Muscle of back (tissue), 3 donors: ENCODE measurements at regions not wholly inside any gene's neighbourhood (a gene's known extent, or its start where the extent isn't known, plus 50 kb on each side); places are given as distances from the start of the nearest gene placed in this dataset.

ENCODE experiments used
- DNase-seq, 3 donors: peaks; one replicate each; pipeline versions ENCODE4 v3.0.0 to v3.0.0-alpha.2; 2013

DNA sequence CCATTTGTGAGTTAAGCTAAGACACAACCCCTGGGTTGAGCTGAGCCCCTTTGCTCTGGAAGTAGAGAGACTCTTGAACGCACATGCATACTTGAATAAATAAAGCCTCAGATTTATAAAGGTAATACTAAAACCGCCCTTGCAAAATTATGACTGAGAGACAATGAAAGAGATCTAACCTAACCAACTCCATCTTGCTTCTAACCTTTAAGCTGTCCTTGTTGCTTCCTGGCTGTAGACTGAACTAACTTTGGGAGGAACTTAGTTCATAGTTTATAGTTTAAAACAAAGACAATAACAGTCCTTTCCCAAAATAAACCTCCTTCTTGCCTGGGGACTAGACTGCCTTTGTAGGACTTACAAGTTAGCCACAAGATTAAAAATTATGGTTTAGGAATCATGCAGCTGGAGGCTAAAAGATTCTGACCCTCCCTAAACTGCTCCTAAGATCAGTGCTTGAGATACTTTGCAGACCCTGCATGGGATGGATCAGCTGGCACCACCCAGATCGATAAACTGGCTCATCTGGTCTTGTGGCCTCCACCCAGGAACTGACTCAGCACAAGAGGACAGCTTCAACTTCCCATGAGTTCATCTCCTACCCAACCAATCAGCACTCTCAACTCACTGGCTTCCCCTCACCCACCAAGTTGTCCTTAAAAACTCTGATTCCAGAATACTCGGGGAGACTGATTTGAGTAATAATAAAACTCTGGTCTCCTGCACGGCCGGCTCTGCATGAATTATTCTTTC is 240.2 kb upstream of the SLC14A2 start:
- no peak for DNase-seq

DNA sequence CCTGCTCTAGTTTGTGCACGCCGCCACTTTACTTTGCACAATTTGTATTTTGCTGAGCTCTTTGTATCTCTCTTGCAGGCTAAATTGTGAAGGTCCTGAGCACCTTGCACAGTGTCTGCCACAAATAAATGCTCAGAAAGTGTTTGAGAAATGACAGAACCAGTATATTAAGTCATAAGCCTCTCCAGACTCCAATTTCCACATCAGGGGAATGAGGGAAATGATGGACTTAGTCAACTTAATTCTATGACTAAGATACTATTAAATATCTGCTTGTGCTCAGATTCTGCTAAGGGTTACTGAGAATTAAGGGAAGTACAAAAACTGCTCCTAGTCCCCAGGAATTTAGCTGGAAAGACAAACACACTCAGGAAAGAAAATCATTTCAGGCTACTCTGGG is 239.1 kb upstream of the SLC14A2 start:
- DNase-seq: no peak

DNA sequence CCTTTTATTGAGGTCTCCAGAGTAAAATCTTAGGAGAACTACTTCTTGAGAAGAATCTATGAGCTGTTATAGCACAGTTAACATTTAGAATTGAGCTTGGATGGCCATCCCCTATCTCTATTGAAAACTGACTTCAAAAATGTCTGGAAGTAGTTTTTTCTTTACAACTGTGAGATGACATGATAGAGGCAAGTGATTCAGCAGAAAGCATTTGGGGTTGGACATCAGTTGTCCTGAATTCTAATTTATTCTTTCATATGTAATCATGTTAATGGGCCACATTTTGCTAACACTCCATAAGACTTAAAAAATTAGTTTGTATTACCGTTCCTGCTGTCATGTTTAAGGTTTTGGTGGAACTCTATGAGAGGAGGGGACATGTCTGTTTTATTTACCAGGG is 237.0 kb upstream of the SLC14A2 start:
- DNase-seq: no peak

GRCh38 chr18:45378933-45379332 is 236.3 kb upstream of the SLC14A2 start:
- no peak for DNase-seq

DNA sequence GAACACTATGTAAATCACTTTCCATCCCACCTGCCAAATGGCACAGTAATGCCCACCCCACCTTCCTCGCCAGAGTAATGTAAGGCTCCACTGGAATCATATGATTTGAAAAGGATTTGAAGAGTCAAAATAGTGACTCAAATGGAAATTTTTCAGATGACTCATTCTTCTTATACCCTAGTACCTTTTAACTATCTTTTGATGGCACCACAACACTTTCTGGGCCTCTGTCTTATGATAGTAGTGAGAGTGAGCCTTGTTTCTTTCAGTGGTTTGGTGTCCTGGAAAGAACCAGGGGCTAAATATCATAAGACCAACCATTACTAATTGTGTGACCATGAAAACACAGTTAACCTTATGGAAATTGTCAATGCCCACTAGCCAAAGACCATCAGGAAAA is 235.4 kb upstream of the SLC14A2 start:
- DNase-seq: no peak

GRCh38 chr18:45381282-45381681 is 234.0 kb upstream of the SLC14A2 start:
- DNase-seq: no peak

GRCh38 chr18:45383228-45383627 is 232.0 kb upstream of the SLC14A2 start:
- no peak for DNase-seq

DNA sequence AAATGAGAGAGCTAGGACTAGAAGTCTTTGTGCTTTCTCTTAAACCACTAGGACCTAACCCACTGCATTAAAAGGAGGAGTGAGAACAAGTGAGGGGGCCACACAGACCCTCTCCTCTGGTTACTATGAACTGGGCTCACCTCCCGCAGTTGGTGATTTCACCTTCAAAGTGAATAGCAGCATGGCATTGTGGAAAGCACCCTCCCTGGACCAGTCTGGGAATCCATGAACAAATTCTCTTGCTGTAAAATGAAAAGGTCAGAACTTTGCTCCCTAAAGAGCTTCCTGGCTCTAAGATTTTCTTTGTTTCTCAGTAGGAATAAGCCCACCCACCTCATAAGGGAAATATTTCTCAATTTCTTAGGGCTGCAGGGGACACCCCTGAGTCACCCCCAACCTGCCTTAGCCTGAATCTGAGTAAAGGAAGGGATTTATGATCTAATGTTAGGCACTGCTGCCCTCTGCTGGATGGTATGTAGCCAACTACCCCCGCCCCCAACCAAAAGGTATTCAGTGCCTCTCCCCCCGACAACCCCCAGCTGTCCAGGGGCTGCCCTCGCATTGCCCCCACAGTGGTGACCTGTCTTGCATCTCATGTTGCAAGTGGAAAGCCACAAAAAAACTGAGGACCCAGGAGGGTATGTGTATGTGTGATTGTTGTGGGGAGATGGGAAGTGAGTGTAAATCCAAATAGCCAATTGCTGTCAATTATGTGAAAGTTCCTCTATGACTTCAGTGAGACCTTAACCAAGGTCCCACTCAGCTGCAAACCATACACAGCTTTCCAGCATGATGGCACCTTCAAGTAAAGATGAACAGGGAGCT is 230.9 kb upstream of the SLC14A2 start:
- peak; percentile 54 to 88 (median 75) for DNase-seq

- peak; percentile 53 to 86 (median 57) for DNase-seq
These were observed 230.3 kb upstream of the SLC14A2 start for GRCh38 chr18:45384962-45385315.

DNA sequence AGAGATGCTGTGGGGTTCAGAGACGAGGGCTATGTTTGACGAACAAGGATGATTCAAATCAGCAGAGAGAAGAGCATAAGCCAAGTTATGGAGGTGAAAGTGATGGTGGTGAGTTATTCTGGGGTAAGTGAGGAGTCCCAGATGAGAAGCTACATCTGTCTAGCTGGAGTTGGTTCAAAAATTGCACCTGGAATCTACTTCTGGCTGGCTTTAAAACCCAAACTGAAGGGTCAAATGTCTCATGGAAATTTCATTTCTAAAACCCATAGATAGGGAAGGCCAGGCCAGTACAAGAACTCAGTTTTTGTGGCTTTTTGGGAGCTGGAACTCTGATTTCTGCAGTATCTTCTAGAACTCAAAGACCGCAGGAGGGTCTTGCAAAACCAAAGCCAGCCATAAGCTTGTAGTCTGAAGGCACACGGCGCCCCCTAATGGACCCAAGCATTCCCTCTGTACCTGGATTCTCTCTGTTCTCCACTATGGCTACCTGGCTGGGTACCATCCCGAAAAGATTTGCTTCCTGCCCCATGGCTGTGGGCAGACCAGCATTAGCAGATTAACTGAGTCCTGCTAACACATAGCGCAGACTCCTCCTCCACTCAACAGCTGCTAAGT is 229.1 kb upstream of the SLC14A2 start:
- peak; percentile 55 to 89 (median 66) for DNase-seq

DNA sequence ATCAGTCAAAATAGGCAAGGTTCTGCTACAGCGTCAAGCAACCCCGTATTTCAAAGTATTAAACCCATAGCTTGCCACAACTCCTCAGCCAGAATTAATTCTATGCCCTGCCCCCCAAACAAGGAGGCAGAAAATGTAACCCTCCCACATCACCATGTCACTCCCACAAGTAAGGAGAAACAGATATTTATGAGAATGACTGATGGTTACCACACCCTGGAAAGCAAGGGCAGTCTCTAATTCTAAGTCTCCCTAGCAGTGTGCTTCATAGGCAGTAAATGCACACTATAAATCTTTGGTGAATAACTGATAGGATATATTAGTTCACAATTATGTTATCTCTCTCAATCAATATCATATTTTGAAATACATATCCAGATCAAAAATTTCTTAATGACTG is 228.0 kb upstream of the SLC14A2 start:
- DNase-seq: no peak

DNA sequence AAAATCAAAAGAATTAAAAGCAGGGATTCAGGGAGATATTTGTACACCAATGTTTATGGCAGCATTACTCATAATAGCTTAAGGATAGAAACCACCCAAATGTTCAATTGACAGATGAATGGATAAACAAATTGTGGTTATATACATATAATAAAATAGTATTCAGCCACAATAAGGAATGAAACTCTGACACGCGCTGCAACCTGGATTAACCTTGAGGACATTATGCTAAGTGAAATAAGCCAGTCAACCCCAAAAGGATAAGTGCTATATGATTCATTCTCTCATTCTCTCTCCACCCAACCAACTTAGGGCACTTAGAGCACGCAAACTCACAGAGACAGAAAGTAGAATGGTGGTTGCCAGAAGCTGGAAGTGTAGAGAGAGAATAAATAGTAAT is 216.8 kb upstream of the SLC14A2 start:
- no peak for DNase-seq

DNA sequence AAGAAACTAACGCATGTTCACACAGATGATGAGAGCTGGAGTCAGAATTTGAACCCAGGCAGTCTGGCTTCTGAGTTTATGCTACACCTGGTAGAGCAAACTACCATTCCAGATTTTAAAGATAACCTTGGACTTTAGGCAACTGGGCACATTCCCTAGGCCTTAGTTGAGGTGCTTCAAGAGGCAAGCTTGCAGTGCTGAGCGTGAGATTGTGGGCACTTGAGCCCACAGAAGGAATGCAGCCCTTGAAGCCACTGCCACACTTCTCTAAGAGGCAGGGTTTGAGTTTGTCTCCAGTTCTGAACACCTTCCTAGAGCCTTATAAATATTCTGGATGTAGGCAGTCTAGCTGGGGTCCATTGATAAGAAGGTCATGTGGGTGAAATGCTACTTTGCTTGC is 216.1 kb upstream of the SLC14A2 start:
- DNase-seq: no peak

GRCh38 chr18:45399643-45400042 is 215.6 kb upstream of the SLC14A2 start:
- no peak for DNase-seq

DNA sequence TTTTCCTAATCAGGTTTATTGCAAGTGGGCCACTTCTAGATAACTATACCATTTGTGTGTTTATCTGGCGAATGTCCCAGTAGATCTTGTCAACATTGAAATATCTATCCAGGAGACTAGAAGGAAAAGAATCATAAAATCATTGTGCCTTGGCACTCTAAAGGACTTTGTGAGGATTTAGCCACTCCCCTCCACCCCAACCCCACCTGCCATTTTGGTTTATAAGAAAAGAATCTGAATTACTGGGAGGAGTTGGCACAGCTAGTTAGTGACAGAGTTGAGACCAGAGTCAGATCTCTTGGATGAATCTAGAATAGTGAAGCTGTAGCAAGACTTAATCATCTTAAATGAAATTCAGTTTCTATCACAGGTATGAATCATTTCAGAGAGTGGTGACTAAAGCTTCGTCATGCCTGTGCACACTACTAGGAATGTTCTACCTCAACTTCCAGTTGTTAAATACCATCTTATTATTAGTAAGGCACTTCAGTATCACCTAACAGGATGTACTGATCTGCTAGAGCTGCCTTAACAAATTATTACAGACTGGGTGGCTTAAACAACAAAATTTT is 212.7 kb upstream of the SLC14A2 start:
- DNase-seq: peak in 1 of 3 donors; percentile 58

DNA sequence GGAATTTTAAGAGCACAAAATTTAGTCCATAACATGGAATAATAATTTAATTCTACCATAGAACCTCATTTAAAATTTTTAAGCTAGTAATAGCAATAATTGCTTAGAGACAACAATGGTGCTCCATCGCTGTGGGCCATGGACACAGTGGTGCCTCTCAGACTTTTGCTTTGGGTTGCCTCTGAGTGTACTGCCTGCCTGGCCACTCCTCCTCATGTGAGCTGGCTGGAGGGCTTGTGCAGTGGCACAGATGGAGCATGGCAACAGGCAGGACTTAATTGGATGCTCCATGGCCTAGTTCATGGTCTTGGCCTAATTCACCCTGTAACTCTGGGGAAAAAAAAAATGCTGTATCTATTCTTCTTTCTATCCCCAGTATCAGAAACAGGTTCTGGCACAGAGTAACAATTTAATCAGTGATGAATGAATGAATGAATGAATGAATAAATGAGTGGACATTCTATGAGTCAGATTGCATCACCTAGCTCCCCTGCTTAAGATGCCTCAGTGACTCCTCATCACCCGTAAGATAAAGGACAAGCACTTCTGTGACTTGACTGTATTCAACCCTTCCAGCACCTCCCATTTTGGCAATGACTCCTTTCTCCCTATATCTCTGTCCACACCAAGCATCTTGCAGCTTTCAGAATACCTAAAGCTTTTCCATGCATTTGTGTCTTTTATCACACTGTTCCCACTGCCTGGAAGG is 211.8 kb upstream of the SLC14A2 start:
- DNase-seq: no peak

DNA sequence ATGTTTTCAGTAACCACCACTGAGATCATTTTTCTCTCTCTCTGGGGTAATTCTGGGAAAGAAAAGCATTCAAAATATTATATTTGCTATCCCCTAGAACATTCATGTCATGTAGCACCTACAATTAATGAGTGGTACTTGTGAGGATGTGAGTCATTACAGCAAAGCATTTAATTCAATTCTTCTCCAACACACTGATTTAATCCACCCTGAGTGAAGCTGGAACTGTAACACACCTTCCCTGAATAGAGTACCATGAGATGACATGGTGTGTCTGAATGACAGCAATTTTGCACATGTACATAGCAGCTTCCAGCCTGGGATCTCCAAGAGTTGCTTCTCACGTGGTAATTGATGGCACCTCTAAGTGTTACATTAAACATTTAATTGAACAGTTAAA is 207.1 kb upstream of the SLC14A2 start:
- DNase-seq: no peak

DNA sequence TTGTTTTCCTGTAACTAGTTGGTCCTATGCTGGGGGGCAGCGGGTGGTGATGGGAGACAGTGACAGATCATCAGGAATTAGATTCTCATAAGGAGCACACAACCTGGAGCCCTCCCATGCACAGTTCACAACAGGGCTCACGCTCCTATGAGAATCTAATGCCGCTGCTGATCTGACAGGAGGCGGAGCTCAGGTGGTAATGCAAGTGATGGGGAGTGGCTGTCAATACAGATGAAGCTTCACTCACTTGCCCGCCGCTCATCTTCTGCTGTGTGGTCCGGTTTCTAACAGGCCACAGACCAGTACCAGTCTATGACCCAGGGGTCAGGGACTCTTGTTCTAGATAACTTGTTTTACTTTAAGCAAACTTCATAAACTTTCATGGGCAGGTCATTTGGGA is 205.3 kb upstream of the SLC14A2 start:
- DNase-seq: no peak

- no peak for DNase-seq
These were observed 202.7 kb upstream of the SLC14A2 start for GRCh38 chr18:45412577-45412976.

DNA sequence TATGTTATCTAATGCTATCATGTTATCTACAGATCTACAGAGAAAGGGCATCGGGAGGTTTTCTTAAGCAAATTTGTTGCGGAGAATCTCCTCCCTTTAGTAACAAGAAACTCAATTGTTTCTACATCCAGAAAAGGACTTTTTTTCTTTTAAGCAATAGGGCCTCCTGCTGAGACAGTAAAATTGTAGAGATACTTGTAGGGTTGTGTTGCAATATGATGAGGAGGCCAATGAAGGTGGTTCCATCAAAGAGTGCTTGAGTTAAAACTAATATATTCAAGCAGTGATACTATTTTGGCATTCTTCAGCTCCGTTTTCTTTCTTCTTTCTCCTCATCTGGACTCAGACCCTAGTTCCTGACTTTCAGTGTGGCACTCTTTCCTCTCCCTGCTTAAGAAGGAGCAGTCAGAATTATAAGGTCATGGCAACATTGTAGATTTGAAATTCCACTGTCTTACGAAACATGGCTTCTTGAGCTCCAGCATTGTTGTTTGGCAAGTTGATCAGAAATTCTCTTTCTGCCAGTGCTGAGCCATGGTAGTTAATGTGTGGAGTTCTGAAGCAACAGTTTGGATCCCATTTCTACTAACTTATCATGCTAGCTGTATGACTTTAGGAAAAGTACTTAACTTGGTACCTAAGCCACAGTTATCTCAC is 202.0 kb upstream of the SLC14A2 start:
- DNase-seq: no peak

- no peak for DNase-seq
These were observed 199.7 kb upstream of the SLC14A2 start for GRCh38 chr18:45415614-45416013.
